H1 (cell line): ENCODE measurements at regions not wholly inside any gene's neighbourhood (a gene's known extent, or its start where the extent isn't known, plus 50 kb on each side); places are given as distances from the start of the nearest gene placed in this dataset.

ENCODE experiments used
- CHD7 ChIP-seq: fragments of 300-600 bp; sonication (generic); IDR thresholded peaks from 2 replicates; pipeline ENCODE4 v1.7.1; 2012; ENCODE audit warnings: low read length, moderate library complexity, mild to moderate bottlenecking, inconsistent platforms; ENCODE audit not compliant: insufficient replicate concordance
- TBP ChIP-seq: IDR thresholded peaks from 2 replicates; pipeline ENCODE4 v1.6.1; 2011; ENCODE audit warnings: low read depth, low read length, improper control_type of control experiment

- TF ChIP-seq CHD7 (no peak), TBP (no peak)
Measured at GRCh38 chr11:25198704-25199103, 701.9 kb downstream of the LUZP2 start (continued).
